H1 (cell line): ENCODE measurements at regions not wholly inside any gene's neighbourhood (a gene's known extent, or its start where the extent isn't known, plus 50 kb on each side); places are given as distances from the start of the nearest gene placed in this dataset.
A peak's percentile ranks its signal among the peaks of the same experiment; 100 is the strongest.

ENCODE experiments used
- CTCF ChIA-PET: fragments of 300-600 bp; sonication (Branson Sonifier 250); formaldehyde crosslinking; loops from one replicate; lab custom pipeline; 2021; ENCODE audit not compliant: partially characterized antibody; lab: Charles Lee
- POLR2A ChIA-PET: fragments of 300-600 bp; sonication (Branson Sonifier 250); formaldehyde crosslinking; loops from one replicate; lab custom pipeline; 2021; ENCODE audit warnings: inconsistent platforms; ENCODE audit not compliant: partially characterized antibody; lab: Charles Lee
- DNase-seq, 2 experiments: peaks; one replicate each; pipeline versions ENCODE4 v3.0.0 to v3.0.0-alpha.2; 2010 to 2022; ENCODE audit warnings: low spot score in 2 of 2, low read depth in 1 of 2, mixed read lengths in 1 of 2
- FAIRE-seq: peaks from 2 replicates; lab custom pipeline; 2011; peaks lifted over from hg19 to GRCh38; lab: Jason Lieb, UNC
- H2AFZ ChIP-seq: 2 replicates; pipeline ENCODE4 v1.8.1; 2012; ENCODE audit warnings: low read length, inconsistent platforms
- H2AK5ac ChIP-seq: 2 replicates; pipeline ENCODE4 v1.6.1; 2013; ENCODE audit warnings: low read depth, low read length
- H2BK120ac ChIP-seq: replicated peaks from 2 replicates; pipeline ENCODE3; 2013; ENCODE audit warnings: low read depth, low read length, inconsistent platforms
- H2BK12ac ChIP-seq: 2 replicates; pipeline ENCODE4 v1.6.1; 2013; ENCODE audit warnings: low read depth, low read length
- H2BK15ac ChIP-seq: 2 replicates; pipeline ENCODE4 v1.6.1; 2013; ENCODE audit warnings: low read length
- H2BK20ac ChIP-seq: 2 replicates; pipeline ENCODE4 v1.6.1; 2013; ENCODE audit warnings: low read length
- H2BK5ac ChIP-seq: 2 replicates; pipeline ENCODE4 v1.6.1; 2013; ENCODE audit warnings: low read depth, low read length
- H3K14ac ChIP-seq: 2 replicates; pipeline ENCODE4 v1.6.1; 2013; ENCODE audit warnings: inconsistent platforms; ENCODE audit not compliant: insufficient read length
- H3K18ac ChIP-seq: 2 replicates; pipeline ENCODE4 v1.6.1; 2013; ENCODE audit warnings: low read length; ENCODE audit errors: extremely low read depth
- H3K23ac ChIP-seq: 2 replicates; pipeline ENCODE4 v1.6.1; 2013; ENCODE audit warnings: inconsistent platforms; ENCODE audit not compliant: insufficient read length
- H3K23me2 ChIP-seq: 2 replicates; pipeline ENCODE4 v1.6.1; 2013; ENCODE audit warnings: low read depth, low read length
- H3K27ac ChIP-seq: 2 replicates; pipeline ENCODE4 v1.6.1; 2011; ENCODE audit warnings: low read depth, low read length, inconsistent platforms
- H3K27me3 ChIP-seq, 4 experiments: replicated peaks in 1 of 4; 1 replicate in 1 of 4; 2 replicates in 3 of 4; pipeline versions ENCODE4 v1.6.1 to v1.8.1; 2011 to 2013; ENCODE audit warnings: low read length in 3 of 4, mild to moderate bottlenecking in 3 of 4, inconsistent platforms in 2 of 4, mixed read lengths in 2 of 4, moderate library complexity in 1 of 4; ENCODE audit not compliant: control insufficient read depth in 3 of 4, insufficient read depth in 3 of 4; ENCODE audit errors: extremely low read depth in 1 of 4
- H3K36me3 ChIP-seq, 4 experiments: 2 replicates each; pipeline versions ENCODE4 v1.6.1 to v1.8.1; 2011 to 2013; ENCODE audit warnings: mild to moderate bottlenecking in 4 of 4, low read length in 3 of 4, moderate library complexity in 2 of 4, control low read depth in 1 of 4, inconsistent platforms in 1 of 4; ENCODE audit not compliant: insufficient read depth in 4 of 4, control insufficient read depth in 2 of 4
- H3K4ac ChIP-seq: replicated peaks from 2 replicates; pipeline ENCODE3; 2013; ENCODE audit warnings: low read length, low read depth, mixed read lengths, inconsistent platforms; ENCODE audit not compliant: insufficient read length
- H3K4me1 ChIP-seq, 4 experiments: replicated peaks in 1 of 4; 1 replicate in 1 of 4; 2 replicates in 3 of 4; pipeline versions ENCODE4 v1.6.1 to v1.8.1; 2011 to 2013; ENCODE audit warnings: low read length in 3 of 4, inconsistent platforms in 2 of 4, mixed read lengths in 1 of 4; ENCODE audit not compliant: insufficient read depth in 4 of 4, control insufficient read depth in 3 of 4
- H3K4me2 ChIP-seq, 2 experiments: 2 replicates each; pipeline versions ENCODE4 v1.6.1 to v1.8.1; 2011 to 2013; ENCODE audit warnings: low read depth in 2 of 2, low read length in 2 of 2, control low read depth in 1 of 2, inconsistent platforms in 1 of 2, mild to moderate bottlenecking in 1 of 2; ENCODE audit not compliant: insufficient read depth in 1 of 2
- H3K4me3 ChIP-seq, 4 experiments: fragments of 200-600, 300-600 bp in 1 of 4; sonication (generic), shearing (Covaris generic), sonication (Bioruptor Twin) in 1 of 4; 2 replicates each; pipeline versions ENCODE4 v1.5.1 to v1.8.1; 2011 to 2016; ENCODE audit warnings: low read length in 4 of 4, low read depth in 3 of 4, control low read depth in 2 of 4, inconsistent platforms in 2 of 4, mild to moderate bottlenecking in 2 of 4, mixed read lengths in 1 of 4, moderate library complexity in 1 of 4; ENCODE audit not compliant: insufficient read depth in 2 of 4; ENCODE audit errors: extremely low read depth in 1 of 4
- H3K56ac ChIP-seq: replicated peaks from 2 replicates; pipeline ENCODE3; 2013; ENCODE audit warnings: low read depth, mild to moderate bottlenecking, mixed read lengths, low read length, inconsistent platforms; ENCODE audit not compliant: insufficient read length
- H3K79me1 ChIP-seq: 2 replicates; pipeline ENCODE4 v1.6.1; 2013; ENCODE audit warnings: low read depth, low read length, control low read depth
- H3K79me2 ChIP-seq, 2 experiments: 2 replicates each; pipeline versions ENCODE4 v1.6.1 to v1.8.1; 2012 to 2013; ENCODE audit warnings: low read length in 2 of 2, mild to moderate bottlenecking in 2 of 2, inconsistent platforms in 1 of 2; ENCODE audit not compliant: insufficient read depth in 2 of 2, control insufficient read depth in 1 of 2
- H3K9ac ChIP-seq, 4 experiments: replicated peaks in 1 of 4; 1 replicate in 1 of 4; 2 replicates in 3 of 4; pipeline versions ENCODE4 v1.6.1 to v1.8.1; 2011 to 2013; ENCODE audit warnings: low read depth in 3 of 4, low read length in 3 of 4, control low read depth in 2 of 4, mild to moderate bottlenecking in 2 of 4, moderate library complexity in 2 of 4, inconsistent platforms in 1 of 4; ENCODE audit errors: extremely low read depth in 1 of 4
- H3K9me3 ChIP-seq, 2 experiments: 2 replicates each; pipeline versions ENCODE4 v1.6.1 to v1.8.1; 2012 to 2013; ENCODE audit warnings: mild to moderate bottlenecking in 2 of 2, moderate library complexity in 2 of 2, control low read depth in 1 of 2, inconsistent platforms in 1 of 2, low read depth in 1 of 2, low read length in 1 of 2, mixed read lengths in 1 of 2; ENCODE audit not compliant: insufficient read depth in 2 of 2
- H4K20me1 ChIP-seq, 2 experiments: replicated peaks in 1 of 2; 2 replicates each; pipeline versions ENCODE3 to v1.8.1; 2011 to 2013; ENCODE audit warnings: inconsistent platforms in 2 of 2, low read length in 2 of 2, mild to moderate bottlenecking in 1 of 2; ENCODE audit not compliant: insufficient read depth in 2 of 2, control insufficient read depth in 1 of 2
- H4K5ac ChIP-seq: 2 replicates; pipeline ENCODE4 v1.6.1; 2013; ENCODE audit warnings: low read length, low read depth, mixed read lengths, inconsistent platforms; ENCODE audit not compliant: insufficient read length
- H4K8ac ChIP-seq: 2 replicates; pipeline ENCODE4 v1.8.0; 2013; ENCODE audit warnings: mild to moderate bottlenecking, moderate library complexity, low read length, inconsistent platforms; ENCODE audit not compliant: insufficient read depth; ENCODE audit errors: extremely low read depth
- H4K91ac ChIP-seq: replicated peaks from 2 replicates; pipeline ENCODE3; 2013; ENCODE audit warnings: low read length, mixed read lengths, inconsistent platforms; ENCODE audit not compliant: insufficient read length
- SP2 ChIP-seq: IDR thresholded peaks from 2 replicates; pipeline ENCODE4 v1.6.1; 2012; ENCODE audit warnings: mild to moderate bottlenecking, low read length, inconsistent platforms
- WGBS, 2 experiments: shearing (Covaris generic) in 1 of 2; methylation state at CpG; one replicate each; pipeline versions ENCODE4 v1.1.6 to v1.1.7; 2013 to 2015; ENCODE audit warnings: low lambda C conversion rate in 2 of 2, mixed read lengths in 2 of 2, inconsistent platforms in 1 of 2, low coverage in 1 of 2, missing lambda C conversion rate in 1 of 2; ENCODE audit not compliant: insufficient replicate concordance in 2 of 2, insufficient coverage in 1 of 2, insufficient read length in 1 of 2; ENCODE audit errors: extremely low coverage in 1 of 2, missing lambda C conversion rate in 1 of 2; 5-methylcytosine and 5-hydroxymethylcytosine counted together

GRCh38 chr3:182117131-182117530 is 405.4 kb downstream of the SOX2 start:
- H3K18ac ChIP-seq = no peak overlapping the region
- H4K20me1 ChIP-seq = peaks cover 0 to 2% of the 10 kb centered on the region in 2 experiments
- ChIA-PET CTCF (no interaction called here), POLR2A (no interaction called here)
- H4K91ac ChIP-seq = no peak overlapping the region
- H3K4me3 ChIP-seq = no peak overlapping the region
- no peak overlapping the region for H2AFZ ChIP-seq
- H2BK120ac ChIP-seq = no peak overlapping the region
- no peaks in the 10 kb centered on the region for H3K79me2 ChIP-seq
- no peak overlapping the region for H3K27ac ChIP-seq
- H3K56ac ChIP-seq = peak overlapping the region; percentile 87
- no peak overlapping the region for H3K14ac ChIP-seq
- no peak overlapping the region for H3K4ac ChIP-seq
- DNase-seq (no peak), FAIRE-seq (peak; percentile 70)
- no peak overlapping the region for H3K4me2 ChIP-seq
- H3K23me2 ChIP-seq = peaks cover 5% of the 10 kb centered on the region; the same call in 1 of the 2 replicates
- no peak overlapping the region for H2BK5ac ChIP-seq
- no peak overlapping the region for H4K8ac ChIP-seq
- peak overlapping the region; percentile 56; the same call in 1 of the 2 replicates for H2AK5ac ChIP-seq
- H3K9me3 ChIP-seq = no peaks in the 10 kb centered on the region
- peaks cover 6 to 20% (median 14%) of the 10 kb centered on the region in 4 experiments for H3K27me3 ChIP-seq
- H2BK20ac ChIP-seq = no peak overlapping the region
- 71% methylated on average over 8 of the region's 8 CpGs; no CpG with 5 or more reads in 1 of the 2 experiments for WGBS, 2 experiments
- H2BK15ac ChIP-seq = 0 out of 2 replicates have a peak overlapping the region, but pooled peaks have one; percentile 14
- no peak overlapping the region for H2BK12ac ChIP-seq
- peaks cover 0 to 6% (median 0%) of the 10 kb centered on the region in 4 experiments; a peak in 3 of 7 replicates for H3K4me1 ChIP-seq
- peak overlapping the region; percentile 54 for H3K23ac ChIP-seq
- H3K36me3 ChIP-seq = no peaks in the 10 kb centered on the region
- H3K9ac ChIP-seq = no peak overlapping the region
- no peak overlapping the region for H4K5ac ChIP-seq
- no peaks in the 10 kb centered on the region for H3K79me1 ChIP-seq
- no peak for TF ChIP-seq SP2
